ENCODE measurements at regions not wholly inside any gene's neighbourhood (a gene's known extent, or its start where the extent isn't known, plus 50 kb on each side); places are given as distances from the start of the nearest gene placed in this dataset.

DNA sequence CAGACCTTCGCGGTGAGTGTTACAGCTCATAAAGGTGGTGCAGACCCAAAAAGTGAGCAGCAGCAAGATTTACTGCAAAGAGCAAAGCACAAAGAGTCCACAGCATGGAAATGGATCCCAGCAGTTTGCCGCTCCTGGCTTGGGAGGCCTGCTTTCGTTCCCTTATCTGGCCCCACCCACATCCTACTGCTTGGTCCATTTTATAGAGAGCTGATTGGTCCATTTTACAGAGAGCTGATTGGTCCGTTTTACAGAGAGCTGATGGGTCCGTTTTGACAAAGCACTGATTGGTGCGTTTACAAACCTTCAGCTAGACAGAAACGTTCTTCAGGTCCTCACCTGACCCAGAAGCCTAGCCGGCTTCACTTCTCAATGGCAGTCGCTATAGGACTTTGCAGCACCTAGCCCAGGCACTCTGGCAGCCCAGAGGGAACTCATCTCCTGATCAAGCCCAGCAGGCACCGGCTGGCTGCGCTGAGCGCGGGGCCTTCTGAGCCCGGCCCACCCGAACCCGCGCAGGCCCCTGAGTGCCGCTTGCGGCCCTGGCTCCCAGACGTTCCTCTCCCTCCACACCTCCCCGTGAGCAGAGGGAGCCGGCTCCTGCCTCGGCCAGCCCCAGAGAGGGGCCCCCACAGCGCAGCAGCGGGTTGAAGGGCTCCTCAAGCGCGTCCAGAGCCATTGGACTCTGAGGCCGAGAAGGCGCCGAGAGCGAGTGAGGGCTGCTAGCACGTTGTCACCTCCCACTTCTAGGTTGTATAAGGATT lies 200.3 kb downstream of the LMO4 start:
- intact Hi-C loops (cut with micrococcal nuclease; ENCODE audit: unreplicated experiment): no loop called here
- Histone ChIP-seq H3K9me3 (no peaks in the 10 kb centered on the region), H3K27me3 (replicated peaks; ENCODE audit: control insufficient read depth, insufficient read depth, low read length) (no peaks in the 10 kb centered on the region), H3K4me3 (ENCODE audit: low read depth, low read length) (no peak overlapping the region), H3K4me1 (no peaks in the 10 kb centered on the region), H3K36me3 (ENCODE audit: control insufficient read depth, insufficient read depth, low read length) (no peaks in the 10 kb centered on the region)
- Mint-ChIP-seq H3K27ac (ENCODE audit: unreplicated experiment) (no peak overlapping the region), H3K9me3 (ENCODE audit: unreplicated experiment) (no peaks in the 10 kb centered on the region), H3K4me1 (ENCODE audit: low read depth, unreplicated experiment) (no peaks in the 10 kb centered on the region), H3K36me3 (ENCODE audit: insufficient read depth, unreplicated experiment) (no peaks in the 10 kb centered on the region), H3K27me3 (ENCODE audit: insufficient read depth, unreplicated experiment) (no peaks in the 10 kb centered on the region), H3K4me3 (ENCODE audit: unreplicated experiment) (no peak overlapping the region)
- no peak for DNase-seq
- ChIA-PET POLR2A (no interaction called here), CTCF (no interaction called here)
- TF ChIP-seq, protein P1, sequence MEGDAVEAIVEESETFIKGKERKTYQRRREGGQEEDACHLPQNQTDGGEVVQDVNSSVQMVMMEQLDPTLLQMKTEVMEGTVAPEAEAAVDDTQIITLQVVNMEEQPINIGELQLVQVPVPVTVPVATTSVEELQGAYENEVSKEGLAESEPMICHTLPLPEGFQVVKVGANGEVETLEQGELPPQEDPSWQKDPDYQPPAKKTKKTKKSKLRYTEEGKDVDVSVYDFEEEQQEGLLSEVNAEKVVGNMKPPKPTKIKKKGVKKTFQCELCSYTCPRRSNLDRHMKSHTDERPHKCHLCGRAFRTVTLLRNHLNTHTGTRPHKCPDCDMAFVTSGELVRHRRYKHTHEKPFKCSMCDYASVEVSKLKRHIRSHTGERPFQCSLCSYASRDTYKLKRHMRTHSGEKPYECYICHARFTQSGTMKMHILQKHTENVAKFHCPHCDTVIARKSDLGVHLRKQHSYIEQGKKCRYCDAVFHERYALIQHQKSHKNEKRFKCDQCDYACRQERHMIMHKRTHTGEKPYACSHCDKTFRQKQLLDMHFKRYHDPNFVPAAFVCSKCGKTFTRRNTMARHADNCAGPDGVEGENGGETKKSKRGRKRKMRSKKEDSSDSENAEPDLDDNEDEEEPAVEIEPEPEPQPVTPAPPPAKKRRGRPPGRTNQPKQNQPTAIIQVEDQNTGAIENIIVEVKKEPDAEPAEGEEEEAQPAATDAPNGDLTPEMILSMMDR (IDR thresholded peaks at IDR 0.05; ENCODE audit: insufficient read depth in 1 of 2, low read depth in 1 of 2, low read length in 1 of 2, severe bottlenecking in 1 of 2, unreplicated experiment in 1 of 2): no peak
- no TSS peak for BruUV-seq (replicated peaks)

DNA sequence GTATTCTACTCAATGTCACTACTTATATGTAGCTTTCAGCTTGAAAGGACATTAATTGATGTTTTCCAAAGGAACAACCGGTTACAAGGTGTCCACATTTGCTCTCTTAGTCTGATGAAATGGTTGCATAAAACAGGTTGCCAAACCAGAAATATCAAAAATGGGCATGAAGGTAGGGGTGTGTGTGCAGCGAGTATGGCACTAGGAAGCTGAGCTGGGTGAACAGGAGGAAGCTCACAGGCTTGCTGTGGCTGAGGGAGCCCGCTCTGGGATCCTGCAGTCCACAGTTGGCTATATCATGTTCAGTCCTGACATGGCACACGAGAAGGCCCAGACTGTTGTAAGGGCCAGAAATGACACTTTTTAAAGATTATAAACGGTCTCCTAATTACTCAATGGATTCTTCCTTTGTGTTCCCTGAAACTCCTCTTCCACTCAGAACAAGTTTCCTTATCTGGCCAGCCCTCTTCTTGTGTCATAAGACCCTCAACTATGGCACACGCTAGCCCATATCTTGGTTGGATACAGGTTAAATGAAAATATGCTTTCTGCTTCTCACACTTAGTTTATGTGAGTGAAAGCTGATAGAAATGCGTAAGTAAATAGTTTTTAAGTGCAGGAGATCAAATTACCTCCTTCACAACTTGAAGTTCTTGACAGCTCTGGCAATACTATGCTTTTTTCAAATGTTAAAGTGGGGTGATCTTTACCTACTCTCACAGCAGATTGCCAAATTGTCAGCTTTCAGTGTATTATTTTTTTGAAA lies 201.5 kb downstream of the LMO4 start:
- Histone ChIP-seq H3K36me3 (ENCODE audit: control insufficient read depth, insufficient read depth, low read length) (no peaks in the 10 kb centered on the region), H3K27me3 (replicated peaks; ENCODE audit: control insufficient read depth, insufficient read depth, low read length) (no peaks in the 10 kb centered on the region), H3K4me3 (ENCODE audit: low read depth, low read length) (no peak overlapping the region), H3K9me3 (no peaks in the 10 kb centered on the region), H3K4me1 (no peaks in the 10 kb centered on the region)
- Mint-ChIP-seq H3K27ac (ENCODE audit: unreplicated experiment) (no peak overlapping the region), H3K4me3 (ENCODE audit: unreplicated experiment) (no peak overlapping the region), H3K27me3 (ENCODE audit: insufficient read depth, unreplicated experiment) (no peaks in the 10 kb centered on the region), H3K4me1 (ENCODE audit: low read depth, unreplicated experiment) (no peaks in the 10 kb centered on the region), H3K36me3 (ENCODE audit: insufficient read depth, unreplicated experiment) (no peaks in the 10 kb centered on the region), H3K9me3 (ENCODE audit: unreplicated experiment) (no peaks in the 10 kb centered on the region)
- ChIA-PET POLR2A (no interaction called here), CTCF (no interaction called here)
- intact Hi-C loops (cut with micrococcal nuclease; ENCODE audit: unreplicated experiment): no loop called here
- TF ChIP-seq, protein P1 (IDR thresholded peaks at IDR 0.05; ENCODE audit: insufficient read depth in 1 of 2, low read depth in 1 of 2, low read length in 1 of 2, severe bottlenecking in 1 of 2, unreplicated experiment in 1 of 2): no peak
- no peak for DNase-seq
- no TSS peak for BruUV-seq (replicated peaks)

DNA sequence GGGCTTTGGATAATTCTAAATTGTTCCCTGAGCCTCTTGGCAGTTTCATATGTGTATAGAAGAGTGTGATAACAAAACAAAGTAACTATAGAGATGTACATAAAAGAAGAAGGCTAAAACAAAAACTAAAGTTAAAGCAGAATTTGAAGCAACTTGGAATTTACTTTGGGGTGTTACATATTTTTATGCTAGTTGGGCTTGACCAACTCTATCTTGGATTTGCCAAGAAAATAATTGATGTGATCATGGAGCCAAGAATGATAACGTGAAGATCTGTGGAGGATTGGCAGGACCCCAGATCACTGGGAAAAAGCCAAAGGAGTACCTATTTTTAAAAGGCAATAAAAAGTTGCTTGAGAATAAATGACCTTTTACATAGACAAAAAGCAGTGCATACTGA lies 206.9 kb downstream of the LMO4 start:
- Mint-ChIP-seq H3K27ac (ENCODE audit: unreplicated experiment) (no peak overlapping the region), H3K4me1 (ENCODE audit: low read depth, unreplicated experiment) (no peaks in the 10 kb centered on the region), H3K4me3 (ENCODE audit: unreplicated experiment) (no peak overlapping the region), H3K36me3 (ENCODE audit: insufficient read depth, unreplicated experiment) (no peaks in the 10 kb centered on the region), H3K9me3 (ENCODE audit: unreplicated experiment) (no peaks in the 10 kb centered on the region), H3K27me3 (ENCODE audit: insufficient read depth, unreplicated experiment) (no peaks in the 10 kb centered on the region)
- H3K4me3 ChIP-seq (ENCODE audit: low read depth, low read length): no peak overlapping the region
- POLR2A ChIA-PET: no interaction called here
- CTCF ChIA-PET: no interaction called here
- BruUV-seq (replicated peaks): no TSS peak
- no peaks in the 10 kb centered on the region for H3K9me3 ChIP-seq
- H3K27me3 ChIP-seq (replicated peaks; ENCODE audit: control insufficient read depth, insufficient read depth, low read length): no peaks in the 10 kb centered on the region
- intact Hi-C loops (cut with micrococcal nuclease; ENCODE audit: unreplicated experiment): no loop called here
- no peaks in the 10 kb centered on the region for H3K4me1 ChIP-seq
- TF ChIP-seq, protein P1 (IDR thresholded peaks at IDR 0.05; ENCODE audit: insufficient read depth in 1 of 2, low read depth in 1 of 2, low read length in 1 of 2, severe bottlenecking in 1 of 2, unreplicated experiment in 1 of 2): no peak
- DNase-seq: no peak
- H3K36me3 ChIP-seq (ENCODE audit: control insufficient read depth, insufficient read depth, low read length): no peaks in the 10 kb centered on the region

Measured in Caco-2 (cell line).